Endodermal cell (in vitro differentiated cells): ENCODE measurements at regions not wholly inside any gene's neighbourhood (a gene's known extent, or its start where the extent isn't known, plus 50 kb on each side); places are given as distances from the start of the nearest gene placed in this dataset.

ENCODE experiments used
- DNase-seq: peaks from one replicate; pipeline ENCODE4 v3.0.0-alpha.2; 2017
- H3K27ac ChIP-seq: 2 replicates; pipeline ENCODE4 v1.5.1; 2013; ENCODE audit warnings: mild to moderate bottlenecking, low read depth, low read length, moderate library complexity
- H3K27me3 ChIP-seq: 2 replicates; pipeline ENCODE4 v1.6.1; 2013; ENCODE audit warnings: mild to moderate bottlenecking, low read length, moderate library complexity; ENCODE audit not compliant: insufficient read depth, control insufficient read depth, poor library complexity, severe bottlenecking
- H3K36me3 ChIP-seq: 2 replicates; pipeline ENCODE4 v1.7.0; 2013; ENCODE audit warnings: mild to moderate bottlenecking, low read length, moderate library complexity; ENCODE audit not compliant: control insufficient read depth, insufficient read depth
- H3K4me1 ChIP-seq: one replicate; pipeline ENCODE4 v1.7.0; 2013; ENCODE audit warnings: low read length; ENCODE audit not compliant: control insufficient read depth, insufficient read depth
- H3K4me3 ChIP-seq: 2 replicates; pipeline ENCODE4 v1.5.1; 2013; ENCODE audit warnings: mild to moderate bottlenecking, low read length, moderate library complexity
- H3K9ac ChIP-seq: 2 replicates; pipeline ENCODE4 v1.6.1; 2013; ENCODE audit warnings: mild to moderate bottlenecking, low read length, moderate library complexity; ENCODE audit not compliant: poor library complexity, severe bottlenecking; ENCODE audit errors: extremely low read depth
- H3K9me3 ChIP-seq: 2 replicates; pipeline ENCODE4 v1.6.1; 2013; ENCODE audit warnings: mild to moderate bottlenecking, low read length, moderate library complexity; ENCODE audit not compliant: control insufficient read depth
- H3K27ac Mint-ChIP-seq: 2 replicates; pipeline ENCODE4 v1.8.0; 2020; ENCODE audit warnings: mixed read lengths
- H3K27me3 Mint-ChIP-seq: 2 replicates; pipeline ENCODE4 v1.8.0; 2021; ENCODE audit warnings: mild to moderate bottlenecking, mixed read lengths; ENCODE audit not compliant: insufficient read depth
- H3K36me3 Mint-ChIP-seq: 2 replicates; pipeline ENCODE4 v1.8.0; 2020; ENCODE audit warnings: low read depth, mixed read lengths
- H3K4me1 Mint-ChIP-seq: 2 replicates; pipeline ENCODE4 v1.8.0; 2020; ENCODE audit warnings: mixed read lengths
- H3K4me3 Mint-ChIP-seq: 2 replicates; pipeline ENCODE4 v1.8.0; 2020; ENCODE audit warnings: mild to moderate bottlenecking, moderate library complexity, mixed read lengths
- H3K9me3 Mint-ChIP-seq: 2 replicates; pipeline ENCODE4 v1.8.0; 2020; ENCODE audit warnings: mild to moderate bottlenecking, mixed read lengths
- WGBS, 2 experiments: methylation state at CpG; one replicate each; pipeline versions ENCODE4 v1.1.5 to v1.1.7; 2013; ENCODE audit warnings: missing lambda C conversion rate in 2 of 2, mixed read lengths in 1 of 2; ENCODE audit not compliant: insufficient coverage in 1 of 2, insufficient read length in 1 of 2; 5-methylcytosine and 5-hydroxymethylcytosine counted together
- TF ChIP-seq, protein P1 (sequence below): fragments of 200-600 bp; sonication (generic); conservative IDR thresholded peaks from 2 replicates; pipeline ENCODE4 v1.5.0; 2021; ENCODE audit warnings: antibody characterized with exemption, mild to moderate bottlenecking

DNA sequence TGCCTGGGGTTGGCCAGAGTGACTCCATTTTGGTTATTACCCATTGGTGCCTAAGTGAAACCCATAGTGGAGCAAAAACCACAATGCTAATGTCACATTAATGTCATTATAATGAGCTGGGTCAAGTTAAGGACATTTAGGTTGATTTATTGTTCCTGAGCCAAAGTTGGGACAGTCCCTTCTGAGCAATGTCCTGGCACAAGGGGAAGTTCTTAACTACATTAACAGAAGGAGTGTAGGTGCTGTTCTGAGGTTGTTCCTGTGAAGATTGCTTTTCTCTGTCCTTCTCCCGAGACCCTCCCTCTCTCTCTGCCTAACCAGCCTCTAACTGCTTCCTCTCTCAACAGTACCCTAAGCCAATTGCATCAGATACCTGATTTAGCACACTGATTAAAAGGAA is 1956.8 kb upstream of the PCDH10 start:
- peaks cover 7% of the 10 kb centered on the region for H3K9me3 Mint-ChIP-seq
- Histone ChIP-seq H3K9ac (no peak overlapping the region), H3K27me3 (no peaks in the 10 kb centered on the region), H3K27ac (no peak overlapping the region), H3K9me3 (peaks cover 7% of the 10 kb centered on the region), H3K4me1 (no peaks in the 10 kb centered on the region), H3K36me3 (no peaks in the 10 kb centered on the region), H3K4me3 (peak overlapping the region; percentile 27)
- peaks cover 2% of the 10 kb centered on the region for H3K4me1 Mint-ChIP-seq
- no peak overlapping the region for H3K27ac Mint-ChIP-seq
- DNase-seq = no peak
- 75% methylated on average over 1 of the region's 1 CpG; no CpG with 5 or more reads in 1 of the 2 experiments for WGBS, 2 experiments
- no peaks in the 10 kb centered on the region for H3K27me3 Mint-ChIP-seq
- no peak overlapping the region for H3K4me3 Mint-ChIP-seq
- TF ChIP-seq, protein P1, sequence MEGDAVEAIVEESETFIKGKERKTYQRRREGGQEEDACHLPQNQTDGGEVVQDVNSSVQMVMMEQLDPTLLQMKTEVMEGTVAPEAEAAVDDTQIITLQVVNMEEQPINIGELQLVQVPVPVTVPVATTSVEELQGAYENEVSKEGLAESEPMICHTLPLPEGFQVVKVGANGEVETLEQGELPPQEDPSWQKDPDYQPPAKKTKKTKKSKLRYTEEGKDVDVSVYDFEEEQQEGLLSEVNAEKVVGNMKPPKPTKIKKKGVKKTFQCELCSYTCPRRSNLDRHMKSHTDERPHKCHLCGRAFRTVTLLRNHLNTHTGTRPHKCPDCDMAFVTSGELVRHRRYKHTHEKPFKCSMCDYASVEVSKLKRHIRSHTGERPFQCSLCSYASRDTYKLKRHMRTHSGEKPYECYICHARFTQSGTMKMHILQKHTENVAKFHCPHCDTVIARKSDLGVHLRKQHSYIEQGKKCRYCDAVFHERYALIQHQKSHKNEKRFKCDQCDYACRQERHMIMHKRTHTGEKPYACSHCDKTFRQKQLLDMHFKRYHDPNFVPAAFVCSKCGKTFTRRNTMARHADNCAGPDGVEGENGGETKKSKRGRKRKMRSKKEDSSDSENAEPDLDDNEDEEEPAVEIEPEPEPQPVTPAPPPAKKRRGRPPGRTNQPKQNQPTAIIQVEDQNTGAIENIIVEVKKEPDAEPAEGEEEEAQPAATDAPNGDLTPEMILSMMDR = no peak
- H3K36me3 Mint-ChIP-seq = no peaks in the 10 kb centered on the region

- Mint-ChIP-seq H3K27me3 (no peaks in the 10 kb centered on the region), H3K27ac (no peak overlapping the region), H3K4me3 (no peak overlapping the region), H3K4me1 (no peaks in the 10 kb centered on the region), H3K36me3 (no peaks in the 10 kb centered on the region), H3K9me3 (peaks cover 16% of the 10 kb centered on the region)
- H3K36me3 ChIP-seq = no peaks in the 10 kb centered on the region
- no peaks in the 10 kb centered on the region for H3K27me3 ChIP-seq
- WGBS, 2 experiments = 93 to 94% methylated on average over 6 of the region's 6 CpGs
- no peak overlapping the region for H3K27ac ChIP-seq
- no peak overlapping the region for H3K4me3 ChIP-seq
- no peak for DNase-seq
- H3K9me3 ChIP-seq = no peaks in the 10 kb centered on the region
- H3K4me1 ChIP-seq = no peaks in the 10 kb centered on the region
- TF ChIP-seq, protein P1 = no peak
- no peak overlapping the region for H3K9ac ChIP-seq
These were observed 1941.5 kb upstream of the PCDH10 start for GRCh38 chr4:131207589-131207988.

- no peaks in the 10 kb centered on the region for H3K27me3 ChIP-seq
- H3K4me1 ChIP-seq = no peaks in the 10 kb centered on the region
- TF ChIP-seq, protein P1 = no peak
- Mint-ChIP-seq H3K4me3 (no peak overlapping the region), H3K4me1 (no peaks in the 10 kb centered on the region), H3K36me3 (no peaks in the 10 kb centered on the region), H3K27ac (no peak overlapping the region), H3K9me3 (no peaks in the 10 kb centered on the region), H3K27me3 (no peaks in the 10 kb centered on the region)
- no peak overlapping the region for H3K4me3 ChIP-seq
- H3K9me3 ChIP-seq = no peaks in the 10 kb centered on the region
- H3K36me3 ChIP-seq = no peaks in the 10 kb centered on the region
- no peak overlapping the region for H3K9ac ChIP-seq
- no peak overlapping the region for H3K27ac ChIP-seq
- no peak for DNase-seq
- WGBS, 2 experiments = 33 to 47% methylated on average over 1 of the region's 1 CpG
These were observed 1900.8 kb upstream of the PCDH10 start for GRCh38 chr4:131248314-131248713.
